RWPE2 (cell line): ENCODE measurements at regions not wholly inside any gene's neighbourhood (a gene's known extent, or its start where the extent isn't known, plus 50 kb on each side); places are given as distances from the start of the nearest gene placed in this dataset.
"Not testable (repeated sequence)": the region's sequence is repeated elsewhere in the genome, so short reads cannot be mapped to it uniquely, and the experiment has no call there.

Experiments
- ATAC-seq: fragments of 200-7000 bp; cut with Tn5 transposase; 3 replicates; pipeline ENCODE4 v1.9.1; 2021; ENCODE audit warnings: low read depth
- DNase-seq: peaks from one replicate; pipeline ENCODE4 v3.0.0-alpha.2; 2020; ENCODE audit warnings: low spot score
- H3K27ac ChIP-seq: fragments of 450-650 bp; 2 replicates; pipeline ENCODE4 v1.5.1; 2017; ENCODE audit warnings: mild to moderate bottlenecking; ENCODE audit not compliant: poor library complexity, severe bottlenecking
- H3K27me3 ChIP-seq: fragments of 250-450 bp; sonication (Bioruptor Pico); 2 replicates; pipeline ENCODE4 v1.5.1; 2021; ENCODE audit warnings: mild to moderate bottlenecking, moderate library complexity; ENCODE audit not compliant: insufficient read depth, poor library complexity, severe bottlenecking
- H3K36me3 ChIP-seq: fragments of 250-450 bp; sonication (Bioruptor Pico); 2 replicates; pipeline ENCODE4 v1.5.1; 2020; ENCODE audit warnings: low read depth, mild to moderate bottlenecking, moderate library complexity
- H3K4me1 ChIP-seq: fragments of 250-450 bp; sonication (Bioruptor Pico); 2 replicates; pipeline ENCODE4 v1.5.1; 2021; ENCODE audit warnings: mild to moderate bottlenecking, moderate library complexity; ENCODE audit not compliant: insufficient read depth, poor library complexity, severe bottlenecking
- H3K4me3 ChIP-seq: fragments of 250-450 bp; sonication (Bioruptor Pico); 2 replicates; pipeline ENCODE4 v1.5.1; 2021; ENCODE audit warnings: mild to moderate bottlenecking, moderate library complexity; ENCODE audit not compliant: severe bottlenecking
- H3K9me3 ChIP-seq: fragments of 250-450 bp; sonication (Bioruptor Pico); 2 replicates; pipeline ENCODE4 v1.5.1; 2021; ENCODE audit warnings: mild to moderate bottlenecking, moderate library complexity; ENCODE audit not compliant: severe bottlenecking
- TF ChIP-seq, protein P1 (sequence below): fragments of 450-650 bp; IDR thresholded peaks from one replicate; pipeline ENCODE4 v1.5.1; 2017; ENCODE audit warnings: mild to moderate bottlenecking, moderate library complexity; ENCODE audit not compliant: poor library complexity, severe bottlenecking

DNA sequence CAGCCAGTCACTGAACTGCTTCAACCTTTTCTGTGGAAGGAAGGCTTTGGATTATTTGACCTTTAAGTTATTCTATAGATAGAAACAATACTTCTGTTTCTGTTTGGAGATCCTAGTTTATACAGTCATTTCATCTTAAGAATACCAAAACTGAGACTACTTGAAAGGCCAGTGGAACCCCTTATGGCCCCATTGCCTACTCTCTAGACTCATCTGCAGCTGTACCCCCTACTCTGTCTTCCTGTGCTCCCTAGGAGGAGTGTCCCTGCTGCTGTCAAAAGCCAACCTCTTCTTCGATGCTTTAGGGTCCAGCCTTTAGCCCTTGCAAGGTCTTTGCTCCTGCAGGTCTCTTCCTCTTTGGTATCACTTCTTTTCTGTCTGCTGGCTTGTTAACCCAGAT, 169.6 kb downstream of the EDEM1 start:
- Histone ChIP-seq H3K9me3 (no peaks in the 10 kb centered on the region), H3K4me1 (no peaks in the 10 kb centered on the region), H3K27me3 (no peaks in the 10 kb centered on the region), H3K4me3 (no peak overlapping the region), H3K36me3 (no peaks in the 10 kb centered on the region), H3K27ac (no peak overlapping the region)
- DNase-seq (no peak), ATAC-seq (no peak)
- TF ChIP-seq, protein P1, sequence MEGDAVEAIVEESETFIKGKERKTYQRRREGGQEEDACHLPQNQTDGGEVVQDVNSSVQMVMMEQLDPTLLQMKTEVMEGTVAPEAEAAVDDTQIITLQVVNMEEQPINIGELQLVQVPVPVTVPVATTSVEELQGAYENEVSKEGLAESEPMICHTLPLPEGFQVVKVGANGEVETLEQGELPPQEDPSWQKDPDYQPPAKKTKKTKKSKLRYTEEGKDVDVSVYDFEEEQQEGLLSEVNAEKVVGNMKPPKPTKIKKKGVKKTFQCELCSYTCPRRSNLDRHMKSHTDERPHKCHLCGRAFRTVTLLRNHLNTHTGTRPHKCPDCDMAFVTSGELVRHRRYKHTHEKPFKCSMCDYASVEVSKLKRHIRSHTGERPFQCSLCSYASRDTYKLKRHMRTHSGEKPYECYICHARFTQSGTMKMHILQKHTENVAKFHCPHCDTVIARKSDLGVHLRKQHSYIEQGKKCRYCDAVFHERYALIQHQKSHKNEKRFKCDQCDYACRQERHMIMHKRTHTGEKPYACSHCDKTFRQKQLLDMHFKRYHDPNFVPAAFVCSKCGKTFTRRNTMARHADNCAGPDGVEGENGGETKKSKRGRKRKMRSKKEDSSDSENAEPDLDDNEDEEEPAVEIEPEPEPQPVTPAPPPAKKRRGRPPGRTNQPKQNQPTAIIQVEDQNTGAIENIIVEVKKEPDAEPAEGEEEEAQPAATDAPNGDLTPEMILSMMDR: no peak

DNA sequence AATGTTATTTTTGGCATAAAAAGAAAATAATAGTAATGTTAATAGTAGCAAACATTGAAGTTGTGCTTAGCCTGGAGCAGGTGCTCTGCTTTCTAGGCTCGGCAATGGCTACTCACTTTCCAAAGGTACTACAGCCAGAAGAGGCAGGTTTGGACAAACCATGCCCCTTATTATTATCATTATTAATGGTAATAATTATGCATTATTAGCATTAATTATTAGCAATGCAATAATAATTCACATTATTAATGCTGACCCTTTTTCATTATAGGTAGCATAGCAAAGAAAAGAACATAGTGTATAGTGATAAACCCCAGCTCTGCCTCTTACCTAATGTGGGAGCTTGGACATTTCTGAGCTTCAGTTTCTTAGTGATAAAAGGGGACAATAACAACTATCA, 171.4 kb downstream of the EDEM1 start:
- no peak for DNase-seq
- Histone ChIP-seq H3K4me3 (no peak overlapping the region), H3K36me3 (no peaks in the 10 kb centered on the region), H3K27ac (no peak overlapping the region), H3K9me3 (no peaks in the 10 kb centered on the region), H3K4me1 (no peaks in the 10 kb centered on the region), H3K27me3 (no peaks in the 10 kb centered on the region)
- ATAC-seq: no peak
- TF ChIP-seq, protein P1: no peak

DNA sequence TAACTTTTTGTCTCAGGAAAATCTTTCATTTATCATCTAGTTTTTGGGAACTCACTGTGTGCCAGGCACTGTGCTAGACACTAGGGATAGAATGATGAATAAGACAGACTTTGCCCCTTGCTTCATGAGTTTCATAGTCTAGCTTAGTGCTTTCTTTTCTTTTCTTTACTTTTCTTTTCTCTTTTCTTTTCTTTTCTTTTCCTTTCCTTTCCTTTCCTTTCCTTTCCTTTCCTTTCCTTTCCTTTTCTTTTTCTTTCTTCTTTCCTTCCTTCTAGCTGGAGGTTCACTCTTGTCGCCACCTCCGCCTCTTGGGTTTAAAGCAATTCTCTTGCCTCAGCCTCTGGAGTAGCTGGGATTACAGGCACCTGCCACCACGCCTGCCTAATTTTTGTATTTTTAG, 172.9 kb downstream of the EDEM1 start:
- H3K4me1 ChIP-seq: no peaks in the 10 kb centered on the region
- H3K9me3 ChIP-seq: no peaks in the 10 kb centered on the region
- H3K4me3 ChIP-seq: no peak overlapping the region
- H3K27me3 ChIP-seq: no peaks in the 10 kb centered on the region
- TF ChIP-seq, protein P1: no peak
- H3K27ac ChIP-seq: no peak overlapping the region
- ATAC-seq: no peak
- no peak for DNase-seq
- no peaks in the 10 kb centered on the region for H3K36me3 ChIP-seq

DNA sequence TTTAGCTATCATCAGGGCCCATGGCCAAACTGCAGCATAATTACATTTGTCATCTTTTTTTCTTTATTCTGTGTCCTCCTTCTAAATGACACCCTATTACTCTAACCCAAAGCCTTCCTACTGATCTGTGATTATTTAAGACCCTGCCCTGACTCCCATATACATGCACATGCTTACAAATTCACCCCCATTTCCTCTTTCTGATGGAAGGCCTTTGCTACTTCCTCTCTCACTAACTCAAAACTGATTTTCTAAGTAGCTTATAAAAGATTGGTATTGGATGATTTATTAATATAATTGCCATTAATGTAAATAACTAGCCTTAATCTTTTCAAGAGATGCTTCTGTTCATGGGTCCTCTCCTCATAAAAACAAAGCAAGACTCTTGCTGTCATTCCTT, 179.2 kb downstream of the EDEM1 start:
- Histone ChIP-seq H3K36me3 (no peaks in the 10 kb centered on the region), H3K27me3 (no peaks in the 10 kb centered on the region), H3K4me1 (no peaks in the 10 kb centered on the region), H3K4me3 (no peak overlapping the region), H3K27ac (no peak overlapping the region), H3K9me3 (no peaks in the 10 kb centered on the region)
- TF ChIP-seq, protein P1: no peak
- DNase-seq: no peak
- ATAC-seq: no peak

DNA sequence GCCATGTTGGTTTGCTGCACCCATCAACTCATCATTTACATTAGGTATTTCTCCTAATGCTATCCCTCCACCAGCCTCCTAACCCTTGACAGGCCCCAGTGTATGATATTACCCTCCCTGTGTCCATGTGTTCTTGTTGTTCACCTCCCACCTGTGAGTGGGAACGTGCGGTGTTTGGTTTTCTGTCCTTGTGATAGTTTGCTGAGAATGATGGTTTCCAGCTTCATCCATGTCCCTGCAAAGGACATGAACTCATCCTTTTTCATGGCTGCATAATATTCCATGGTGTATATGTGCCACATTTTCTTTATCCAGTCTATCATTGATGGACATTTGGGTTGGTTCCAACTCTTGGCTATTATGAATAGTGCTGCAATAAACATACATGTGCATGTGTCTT, 184.0 kb downstream of the EDEM1 start:
- not testable (repeated sequence) for H3K4me1 ChIP-seq, H3K4me3 ChIP-seq, H3K36me3 ChIP-seq, ATAC-seq, H3K27me3 ChIP-seq, DNase-seq, H3K27ac ChIP-seq, H3K9me3 ChIP-seq

DNA sequence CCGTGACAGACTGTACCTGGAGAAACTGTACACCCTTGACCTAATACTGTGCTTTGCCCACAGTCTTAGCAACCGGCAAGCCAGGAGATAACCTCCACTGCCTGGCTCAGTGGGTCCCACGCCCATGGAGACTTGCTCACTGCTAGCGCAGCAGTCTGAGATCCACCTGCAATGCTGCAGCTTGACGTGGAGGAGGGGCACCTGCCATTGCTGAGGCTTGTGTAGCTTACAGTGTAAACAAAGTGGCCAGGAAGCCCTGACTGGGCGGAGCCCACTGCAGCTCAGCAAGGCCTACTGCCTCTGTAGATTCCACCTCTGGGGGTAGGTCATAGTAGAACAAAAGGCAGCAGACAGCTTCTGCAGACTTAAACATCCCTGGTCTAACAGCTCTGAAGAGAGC, 189.3 kb downstream of the EDEM1 start:
- Histone ChIP-seq H3K27ac (no peak overlapping the region), H3K36me3 (no peaks in the 10 kb centered on the region), H3K27me3 (no peaks in the 10 kb centered on the region), H3K4me3 (no peak overlapping the region), H3K9me3 (no peaks in the 10 kb centered on the region), H3K4me1 (no peaks in the 10 kb centered on the region)
- ATAC-seq (peak; percentile 40; the same call in 1 of the 3 replicates), DNase-seq (no peak)
- TF ChIP-seq, protein P1: no peak

DNA sequence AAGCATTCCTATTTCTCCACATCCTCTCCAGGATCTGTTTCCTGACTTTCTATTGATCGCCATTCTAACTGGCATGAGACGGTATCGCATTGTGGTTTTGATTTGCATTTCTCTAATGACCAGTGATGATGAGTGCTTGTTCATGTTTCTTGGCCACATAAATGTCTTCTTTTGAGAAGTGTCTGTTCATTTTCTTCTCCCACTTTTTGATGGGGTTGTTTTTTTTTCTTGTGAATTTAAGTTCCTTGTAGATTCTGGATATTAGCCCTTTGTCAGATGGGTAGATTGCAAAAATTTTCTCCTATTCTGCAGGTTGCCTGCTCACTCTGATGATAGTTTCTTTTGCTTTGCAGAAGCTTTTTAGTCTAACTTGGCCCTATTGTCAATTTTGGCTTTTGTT, 191.8 kb downstream of the EDEM1 start:
- not testable (repeated sequence) for H3K4me3 ChIP-seq, H3K4me1 ChIP-seq, DNase-seq, ATAC-seq, H3K27ac ChIP-seq, H3K27me3 ChIP-seq, H3K36me3 ChIP-seq, H3K9me3 ChIP-seq
